ENCODE measurements at regions not wholly inside any gene's neighbourhood (a gene's known extent, or its start where the extent isn't known, plus 50 kb on each side); places are given as distances from the start of the nearest gene placed in this dataset.
"Not testable (repeated sequence)": the region's sequence is repeated elsewhere in the genome, so short reads cannot be mapped to it uniquely, and the experiment has no call there.

DNA sequence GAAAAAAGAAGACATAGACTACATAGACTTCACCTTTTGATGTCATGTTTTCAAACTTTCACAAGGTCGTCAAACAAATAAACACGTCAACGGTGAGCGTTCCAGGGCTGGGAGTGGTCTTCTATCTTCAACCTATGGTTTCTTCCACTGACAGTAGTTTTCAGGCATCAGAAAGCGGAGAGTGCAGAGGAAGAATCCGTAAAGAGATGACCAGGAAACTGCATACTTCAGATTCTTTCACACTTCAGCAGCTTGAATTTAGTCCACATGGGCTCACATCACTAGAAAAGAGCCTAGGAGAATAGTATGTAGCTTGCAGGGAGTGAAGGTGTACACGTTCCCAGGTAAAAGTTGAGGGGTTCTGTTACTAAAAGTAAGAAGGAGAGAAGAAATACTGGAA is 58.5 kb downstream of the NPY1R start:
- Histone ChIP-seq H3K4me3 (ENCODE audit: insufficient read depth, low read depth, low read length) (no peak overlapping the region), H3K36me3 (replicated peaks; ENCODE audit: control insufficient read depth, insufficient read depth, low read length) (no peaks in the 10 kb centered on the region), H3K27me3 (ENCODE audit: control insufficient read depth, insufficient read depth, low read length) (no peaks in the 10 kb centered on the region)
- no peak for DNase-seq

DNA sequence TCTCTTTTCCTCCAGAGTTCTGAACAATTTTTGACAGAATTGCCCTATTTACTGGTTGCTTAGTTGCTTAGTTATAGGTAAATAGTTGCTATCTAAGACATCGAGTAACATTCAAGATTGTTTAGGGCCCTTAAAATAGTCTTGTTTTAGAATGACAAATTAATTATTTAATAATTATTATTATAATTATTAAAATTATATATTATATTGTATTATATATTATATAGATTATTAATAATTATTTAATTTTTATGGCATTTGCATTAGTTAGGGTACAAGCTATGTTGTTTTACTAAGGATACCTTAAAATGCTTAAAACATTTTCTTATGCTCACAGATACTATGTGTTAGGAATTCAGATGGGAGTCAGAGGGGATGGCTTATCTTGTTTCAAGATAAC is 59.2 kb downstream of the NPY1R start:
- no peaks in the 10 kb centered on the region for H3K36me3 ChIP-seq (replicated peaks; ENCODE audit: control insufficient read depth, insufficient read depth, low read length)
- no peak for DNase-seq
- H3K4me3 ChIP-seq (ENCODE audit: insufficient read depth, low read depth, low read length): no peak overlapping the region
- no peaks in the 10 kb centered on the region for H3K27me3 ChIP-seq (ENCODE audit: control insufficient read depth, insufficient read depth, low read length)

GRCh38 chr4:163271555-163272127 is 60.8 kb downstream of the NPY1R start:
- no peaks in the 10 kb centered on the region for H3K27me3 ChIP-seq (ENCODE audit: control insufficient read depth, insufficient read depth, low read length)
- no peak for DNase-seq
- no peaks in the 10 kb centered on the region for H3K36me3 ChIP-seq (replicated peaks; ENCODE audit: control insufficient read depth, insufficient read depth, low read length)
- no peak overlapping the region for H3K4me3 ChIP-seq (ENCODE audit: insufficient read depth, low read depth, low read length)

GRCh38 chr4:163269869-163270268 is 62.5 kb downstream of the NPY1R start:
- Histone ChIP-seq H3K27me3 (ENCODE audit: control insufficient read depth, insufficient read depth, low read length) (no peaks in the 10 kb centered on the region), H3K4me3 (ENCODE audit: insufficient read depth, low read depth, low read length) (no peak overlapping the region), H3K36me3 (replicated peaks; ENCODE audit: control insufficient read depth, insufficient read depth, low read length) (no peaks in the 10 kb centered on the region)
- DNase-seq: peak; percentile 22

DNA sequence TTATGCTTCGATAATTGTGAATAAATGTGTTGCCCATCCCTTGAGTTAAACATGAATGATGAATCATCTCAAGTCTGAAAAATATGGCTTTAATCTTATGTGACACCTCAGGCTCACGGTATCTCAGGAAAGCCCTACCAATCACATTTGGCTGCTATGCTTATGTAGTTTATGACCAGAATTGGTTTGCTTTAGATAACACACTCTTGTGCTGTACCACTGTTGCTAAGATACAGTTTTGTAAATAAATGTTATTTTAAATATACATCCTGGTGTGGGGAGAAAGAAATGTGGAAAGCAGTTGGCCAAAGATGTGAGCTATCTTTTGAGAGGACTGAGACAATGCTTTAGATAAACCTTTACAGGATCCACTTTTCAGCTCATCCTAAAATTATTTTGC is 63.2 kb downstream of the NPY1R start:
- Histone ChIP-seq H3K36me3 (replicated peaks; ENCODE audit: control insufficient read depth, insufficient read depth, low read length) (no peaks in the 10 kb centered on the region), H3K4me3 (ENCODE audit: insufficient read depth, low read depth, low read length) (no peak overlapping the region), H3K27me3 (ENCODE audit: control insufficient read depth, insufficient read depth, low read length) (no peaks in the 10 kb centered on the region)
- no peak for DNase-seq

DNA sequence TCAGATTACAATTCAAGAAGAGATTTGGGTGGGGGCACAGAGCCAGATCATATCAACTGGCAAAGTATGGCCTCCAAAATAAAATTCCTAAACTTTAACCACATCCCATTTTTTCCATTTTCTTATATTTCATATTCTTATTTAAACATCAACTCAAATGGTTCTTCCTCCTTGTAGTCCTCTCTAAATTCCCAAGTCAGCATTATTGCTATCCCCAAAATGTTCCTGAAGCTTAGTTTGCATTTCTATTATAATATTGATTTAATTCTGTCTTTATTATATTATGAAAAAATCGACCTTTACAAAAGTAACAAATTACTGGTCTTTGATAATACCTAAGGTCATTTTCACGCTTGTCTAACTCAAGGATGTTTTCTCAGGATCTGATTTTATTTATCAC is 67.5 kb downstream of the NPY1R start:
- Histone ChIP-seq H3K4me3 (ENCODE audit: insufficient read depth, low read depth, low read length) (no peak overlapping the region), H3K27me3 (ENCODE audit: control insufficient read depth, insufficient read depth, low read length) (no peaks in the 10 kb centered on the region), H3K36me3 (replicated peaks; ENCODE audit: control insufficient read depth, insufficient read depth, low read length) (no peaks in the 10 kb centered on the region)
- no peak for DNase-seq

DNA sequence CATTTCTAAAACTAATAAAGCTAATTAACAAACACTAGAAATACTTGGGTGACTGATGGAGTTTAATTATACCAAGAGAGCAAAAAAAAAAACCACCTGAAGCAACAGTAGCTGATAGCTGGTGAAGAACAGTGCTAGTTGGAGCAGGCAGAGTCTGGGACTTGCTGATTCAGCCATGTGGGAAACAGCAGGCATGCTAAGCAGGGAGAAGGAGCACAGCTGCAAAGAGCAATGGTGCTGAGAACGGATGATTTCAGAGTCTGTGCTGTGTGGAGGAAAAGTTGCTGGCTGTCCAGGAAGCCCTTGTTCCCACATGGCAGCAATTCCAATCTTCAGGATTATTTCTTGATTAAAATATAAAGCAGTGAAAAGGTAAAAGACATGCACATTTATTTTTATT is 68.8 kb downstream of the NPY1R start:
- H3K4me3 ChIP-seq (ENCODE audit: insufficient read depth, low read depth, low read length): no peak overlapping the region
- H3K27me3 ChIP-seq (ENCODE audit: control insufficient read depth, insufficient read depth, low read length): no peaks in the 10 kb centered on the region
- peak; percentile 35 for DNase-seq
- no peaks in the 10 kb centered on the region for H3K36me3 ChIP-seq (replicated peaks; ENCODE audit: control insufficient read depth, insufficient read depth, low read length)

DNA sequence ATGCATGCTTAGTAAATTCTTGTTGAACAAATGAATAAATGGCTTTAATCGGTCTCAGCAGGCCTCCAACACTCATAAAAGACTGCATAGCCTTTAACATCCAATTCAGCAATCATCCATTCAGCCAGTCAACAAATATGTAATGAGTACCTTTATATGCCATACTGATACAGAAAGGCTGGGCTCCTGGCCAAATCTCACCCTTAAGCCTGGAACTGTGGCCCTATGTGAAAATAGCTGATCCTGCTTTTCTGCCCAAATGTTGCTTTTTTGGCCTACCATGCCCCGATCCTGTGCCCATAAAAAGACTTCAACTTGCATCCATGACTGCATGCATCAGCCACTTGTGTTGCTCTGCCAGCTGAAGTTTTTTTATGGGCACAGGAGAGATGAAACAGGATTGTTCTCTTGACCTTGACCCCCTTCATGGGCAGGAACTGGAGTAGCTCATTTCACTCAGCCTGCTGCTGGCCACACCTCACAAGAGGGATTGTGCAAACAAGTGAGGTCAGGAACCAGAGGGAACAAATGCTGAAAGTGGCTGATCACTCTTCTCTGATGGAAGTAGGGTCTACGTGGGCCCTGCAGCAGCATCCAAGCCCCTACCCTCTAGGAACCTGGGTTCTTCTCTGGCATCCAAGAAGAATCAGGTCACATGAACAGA is 75.6 kb downstream of the NPY1R start:
- Histone ChIP-seq H3K4me3 (ENCODE audit: insufficient read depth, low read depth, low read length) (no peak overlapping the region), H3K27me3 (ENCODE audit: control insufficient read depth, insufficient read depth, low read length) (no peaks in the 10 kb centered on the region), H3K36me3 (replicated peaks; ENCODE audit: control insufficient read depth, insufficient read depth, low read length) (no peaks in the 10 kb centered on the region)
- no peak for DNase-seq

DNA sequence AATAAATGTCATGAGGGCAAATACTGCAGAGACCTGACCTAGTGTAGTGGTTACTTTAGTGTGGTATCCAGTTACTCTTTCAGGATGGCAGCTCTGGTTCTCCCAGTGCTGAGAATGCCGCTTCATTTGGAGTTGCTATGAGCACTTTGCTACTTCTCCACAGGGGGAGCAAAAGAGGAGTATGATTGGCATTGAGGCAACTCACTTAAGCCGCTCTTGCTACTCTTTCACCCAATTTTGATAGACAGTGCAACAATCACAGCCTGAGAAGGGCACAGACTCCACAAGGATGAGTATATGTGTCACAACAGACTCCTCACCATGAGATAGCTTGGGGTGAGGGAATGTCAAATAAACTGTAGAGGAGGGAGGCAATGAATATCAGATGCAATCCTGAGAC is 81.2 kb downstream of the NPY1R start:
- no peak overlapping the region for H3K4me3 ChIP-seq (ENCODE audit: insufficient read depth, low read depth, low read length)
- peak; percentile 43 for DNase-seq
- H3K36me3 ChIP-seq (replicated peaks; ENCODE audit: control insufficient read depth, insufficient read depth, low read length): no peaks in the 10 kb centered on the region
- no peaks in the 10 kb centered on the region for H3K27me3 ChIP-seq (ENCODE audit: control insufficient read depth, insufficient read depth, low read length)

DNA sequence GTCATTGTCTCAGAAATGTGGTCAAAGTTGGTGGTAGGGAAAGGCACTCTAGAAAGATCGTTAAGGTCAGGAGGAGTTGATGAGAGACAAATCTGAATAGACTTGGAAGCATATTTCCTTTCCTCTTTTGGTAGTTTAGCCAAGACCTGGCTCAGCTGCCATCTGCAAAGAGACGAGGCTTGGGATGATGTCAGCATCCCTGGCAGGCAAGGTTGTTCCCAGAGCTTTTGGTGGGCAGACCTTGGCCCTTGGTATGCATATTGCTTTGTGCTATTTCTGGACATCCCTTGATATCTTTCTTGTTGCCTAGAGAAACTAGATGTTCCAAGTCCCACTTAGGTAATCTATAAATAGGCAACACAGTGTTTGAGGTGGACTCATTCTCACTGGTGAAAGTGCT is 82.4 kb upstream of the NAF1 start:
- Histone ChIP-seq H3K4me3 (ENCODE audit: insufficient read depth, low read depth, low read length) (no peak overlapping the region), H3K27me3 (ENCODE audit: control insufficient read depth, insufficient read depth, low read length) (no peaks in the 10 kb centered on the region), H3K36me3 (replicated peaks; ENCODE audit: control insufficient read depth, insufficient read depth, low read length) (no peaks in the 10 kb centered on the region)
- DNase-seq: no peak

GRCh38 chr4:163245044-163245728 is 78.5 kb upstream of the NAF1 start:
- Histone ChIP-seq H3K4me3 (ENCODE audit: insufficient read depth, low read depth, low read length) (no peak overlapping the region), H3K36me3 (replicated peaks; ENCODE audit: control insufficient read depth, insufficient read depth, low read length) (no peaks in the 10 kb centered on the region), H3K27me3 (ENCODE audit: control insufficient read depth, insufficient read depth, low read length) (no peaks in the 10 kb centered on the region)
- no peak for DNase-seq

- Histone ChIP-seq H3K27me3 (ENCODE audit: control insufficient read depth, insufficient read depth, low read length) (no peaks in the 10 kb centered on the region), H3K36me3 (replicated peaks; ENCODE audit: control insufficient read depth, insufficient read depth, low read length) (no peaks in the 10 kb centered on the region), H3K4me3 (ENCODE audit: insufficient read depth, low read depth, low read length) (no peak overlapping the region)
- DNase-seq: no peak
Observed at GRCh38 chr4:163243297-163243981, 76.7 kb upstream of the NAF1 start.

DNA sequence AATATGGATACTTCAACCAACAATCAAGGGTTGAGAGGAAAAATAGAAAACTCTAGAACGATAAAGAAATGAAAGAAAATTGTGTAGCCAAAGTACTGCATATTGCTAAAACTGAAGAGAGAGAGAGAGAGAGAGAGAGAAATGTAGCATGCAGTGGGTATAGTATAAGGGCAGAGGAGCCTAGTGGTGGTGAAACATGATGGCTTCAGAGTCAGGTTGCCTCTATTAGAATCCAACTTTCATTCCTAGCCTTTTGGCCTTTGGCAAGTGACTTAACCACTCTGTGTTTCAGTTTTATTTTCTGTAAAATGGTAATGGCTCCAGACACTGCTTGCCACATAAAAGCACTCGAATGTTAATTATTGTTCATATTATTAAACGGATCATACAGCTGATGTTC is 71.2 kb upstream of the NAF1 start:
- DNase-seq: no peak
- Histone ChIP-seq H3K4me3 (ENCODE audit: insufficient read depth, low read depth, low read length) (no peak overlapping the region), H3K36me3 (replicated peaks; ENCODE audit: control insufficient read depth, insufficient read depth, low read length) (no peaks in the 10 kb centered on the region), H3K27me3 (ENCODE audit: control insufficient read depth, insufficient read depth, low read length) (no peaks in the 10 kb centered on the region)

GRCh38 chr4:163236389-163236788 is 69.7 kb upstream of the NAF1 start:
- DNase-seq; H3K4me3 ChIP-seq (ENCODE audit: insufficient read depth, low read depth, low read length); H3K36me3 ChIP-seq (replicated peaks; ENCODE audit: control insufficient read depth, insufficient read depth, low read length); H3K27me3 ChIP-seq (ENCODE audit: control insufficient read depth, insufficient read depth, low read length): not testable (repeated sequence)

DNA sequence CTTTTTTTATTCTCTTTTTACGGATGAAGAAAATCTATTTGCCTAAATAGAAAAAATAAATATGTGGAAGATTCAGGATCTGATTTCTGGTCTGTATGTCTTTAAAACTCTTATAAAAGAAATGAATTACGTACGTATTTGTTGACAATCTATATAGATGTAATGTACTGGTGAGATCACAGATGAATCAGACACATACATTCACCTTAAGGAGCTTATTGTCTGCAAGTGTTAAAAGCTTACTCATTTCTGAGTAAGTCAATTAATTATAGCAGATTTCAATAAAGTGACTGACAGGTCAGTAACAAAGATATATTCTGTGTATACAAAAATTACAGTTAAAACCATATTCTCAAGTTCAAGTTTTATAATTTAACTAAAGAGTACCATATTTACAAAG is 66.6 kb upstream of the NAF1 start:
- DNase-seq: no peak
- Histone ChIP-seq H3K36me3 (replicated peaks; ENCODE audit: control insufficient read depth, insufficient read depth, low read length) (no peaks in the 10 kb centered on the region), H3K4me3 (ENCODE audit: insufficient read depth, low read depth, low read length) (no peak overlapping the region), H3K27me3 (ENCODE audit: control insufficient read depth, insufficient read depth, low read length) (no peaks in the 10 kb centered on the region)
